Gastrocnemius medialis (tissue), 4 donors: ENCODE measurements at regions not wholly inside any gene's neighbourhood (a gene's known extent, or its start where the extent isn't known, plus 50 kb on each side); places are given as distances from the start of the nearest gene placed in this dataset.

Source experiments
- POLR2A ChIP-seq, 2 donors: fragments of 450-650 bp; IDR thresholded peaks; one replicate each; pipeline ENCODE4 v1.6.1; 2017; ENCODE audit warnings: antibody characterized with exemption in 2 of 2, mild to moderate bottlenecking in 2 of 2, moderate library complexity in 2 of 2
- TF ChIP-seq, protein P1 (sequence below), 5 experiments: fragments of 450-650 bp in 3 of 5; fragments of 200-600 bp in 2 of 5; sonication (generic) in 2 of 5; IDR thresholded peaks in 4 of 5; conservative IDR thresholded peaks in 1 of 5; 1 replicate in 4 of 5; 2 replicates in 1 of 5; pipeline ENCODE4 v1.5.1; 2016 to 2019; ENCODE audit warnings: antibody characterized with exemption in 5 of 5, mild to moderate bottlenecking in 3 of 5, moderate library complexity in 3 of 5

DNA sequence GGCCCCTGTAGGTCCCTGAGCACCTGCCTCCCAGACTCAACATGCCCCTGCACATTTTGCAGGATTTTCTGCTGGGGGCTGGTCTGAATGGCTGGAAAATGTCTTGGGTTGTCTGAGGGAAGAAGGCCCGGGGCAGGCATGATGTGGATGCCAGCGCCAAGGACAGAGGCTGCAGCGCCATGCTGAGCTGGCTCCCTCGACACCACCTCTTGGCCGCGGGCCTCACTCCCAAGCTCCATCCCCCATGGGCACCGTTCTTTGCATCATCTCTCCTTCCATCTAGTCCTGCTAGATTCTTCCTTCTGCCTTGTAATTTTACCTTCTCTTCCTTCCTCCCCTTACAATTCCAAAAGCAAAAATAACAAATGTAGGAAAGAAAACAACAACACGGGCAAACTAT, 70.6 kb downstream of the ZIC5 start:
- TF ChIP-seq, protein P1, sequence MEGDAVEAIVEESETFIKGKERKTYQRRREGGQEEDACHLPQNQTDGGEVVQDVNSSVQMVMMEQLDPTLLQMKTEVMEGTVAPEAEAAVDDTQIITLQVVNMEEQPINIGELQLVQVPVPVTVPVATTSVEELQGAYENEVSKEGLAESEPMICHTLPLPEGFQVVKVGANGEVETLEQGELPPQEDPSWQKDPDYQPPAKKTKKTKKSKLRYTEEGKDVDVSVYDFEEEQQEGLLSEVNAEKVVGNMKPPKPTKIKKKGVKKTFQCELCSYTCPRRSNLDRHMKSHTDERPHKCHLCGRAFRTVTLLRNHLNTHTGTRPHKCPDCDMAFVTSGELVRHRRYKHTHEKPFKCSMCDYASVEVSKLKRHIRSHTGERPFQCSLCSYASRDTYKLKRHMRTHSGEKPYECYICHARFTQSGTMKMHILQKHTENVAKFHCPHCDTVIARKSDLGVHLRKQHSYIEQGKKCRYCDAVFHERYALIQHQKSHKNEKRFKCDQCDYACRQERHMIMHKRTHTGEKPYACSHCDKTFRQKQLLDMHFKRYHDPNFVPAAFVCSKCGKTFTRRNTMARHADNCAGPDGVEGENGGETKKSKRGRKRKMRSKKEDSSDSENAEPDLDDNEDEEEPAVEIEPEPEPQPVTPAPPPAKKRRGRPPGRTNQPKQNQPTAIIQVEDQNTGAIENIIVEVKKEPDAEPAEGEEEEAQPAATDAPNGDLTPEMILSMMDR (IDR thresholded peaks at IDR 0.05 in 4 of 5, conservative IDR thresholded peaks at IDR 0.05 in 1 of 5), result no peak
- no peak for TF ChIP-seq POLR2A (IDR thresholded peaks at IDR 0.05)
